ENCODE measurements at regions not wholly inside any gene's neighbourhood (a gene's known extent, or its start where the extent isn't known, plus 50 kb on each side); places are given as distances from the start of the nearest gene placed in this dataset.
"Not testable (repeated sequence)": the region's sequence is repeated elsewhere in the genome, so short reads cannot be mapped to it uniquely, and the experiment has no call there.

DNA sequence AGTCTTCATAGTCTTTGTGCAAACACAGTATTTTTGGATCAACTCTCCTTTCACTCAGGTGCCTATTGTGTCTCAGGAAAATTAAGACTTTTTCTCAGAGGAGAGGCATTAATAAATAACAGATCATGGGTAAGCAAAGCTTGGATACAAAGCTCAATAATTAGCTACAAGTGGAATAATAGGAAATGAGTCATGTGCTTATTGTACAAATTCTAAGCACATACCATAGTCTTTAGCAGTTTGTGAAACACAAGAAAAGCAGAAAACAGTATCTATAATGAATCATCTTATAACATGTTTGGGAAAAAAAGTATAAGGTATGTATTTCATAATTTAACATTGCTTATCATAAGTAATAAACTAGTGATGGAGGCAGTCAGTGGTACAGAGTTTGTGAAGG lies 477.0 kb downstream of the CDH10 start:
- no peak overlapping the region for H3K4me3 Mint-ChIP-seq
- no peaks in the 10 kb centered on the region for H3K36me3 Mint-ChIP-seq (ENCODE audit: low read depth)
- no peaks in the 10 kb centered on the region for H3K4me1 Mint-ChIP-seq (ENCODE audit: low read depth)
- H3K27ac Mint-ChIP-seq, result no peak overlapping the region
- H3K27me3 Mint-ChIP-seq (ENCODE audit: low read depth), result no peaks in the 10 kb centered on the region
- peaks cover 26% of the 10 kb centered on the region for H3K9me3 Mint-ChIP-seq

DNA sequence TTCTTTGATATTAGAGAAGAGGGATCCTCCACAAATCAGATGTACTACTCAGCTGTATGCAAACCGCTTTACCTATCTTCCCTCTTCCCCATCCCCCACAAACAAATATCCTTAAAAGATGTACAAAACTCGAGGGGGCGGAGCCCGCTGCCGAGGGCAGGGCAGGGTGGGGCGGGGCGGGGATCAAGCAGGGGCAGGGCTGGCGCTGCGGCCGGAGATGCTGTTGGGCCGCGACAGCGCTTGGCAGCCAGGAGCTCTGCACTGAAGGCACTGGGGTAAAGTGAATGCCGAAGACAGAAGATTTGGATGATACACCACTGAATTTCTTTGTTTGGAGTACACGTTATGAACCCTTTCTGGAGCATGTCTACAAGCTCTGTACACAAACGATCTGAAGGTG lies 474.8 kb downstream of the CDH10 start:
- H3K27me3 Mint-ChIP-seq (ENCODE audit: low read depth), result no peaks in the 10 kb centered on the region
- H3K27ac Mint-ChIP-seq, result no peak overlapping the region
- peaks cover 21% of the 10 kb centered on the region for H3K9me3 Mint-ChIP-seq
- H3K4me3 Mint-ChIP-seq, result no peak overlapping the region
- no peaks in the 10 kb centered on the region for H3K4me1 Mint-ChIP-seq (ENCODE audit: low read depth)
- no peaks in the 10 kb centered on the region for H3K36me3 Mint-ChIP-seq (ENCODE audit: low read depth)

- peaks cover 21% of the 10 kb centered on the region for H3K9me3 Mint-ChIP-seq
- not testable (repeated sequence) for H3K27ac Mint-ChIP-seq; H3K4me1 Mint-ChIP-seq (ENCODE audit: low read depth); H3K27me3 Mint-ChIP-seq (ENCODE audit: low read depth); H3K4me3 Mint-ChIP-seq; H3K36me3 Mint-ChIP-seq (ENCODE audit: low read depth)
These were observed 473.8 kb downstream of the CDH10 start for GRCh38 chr5:24170930-24171329.

DNA sequence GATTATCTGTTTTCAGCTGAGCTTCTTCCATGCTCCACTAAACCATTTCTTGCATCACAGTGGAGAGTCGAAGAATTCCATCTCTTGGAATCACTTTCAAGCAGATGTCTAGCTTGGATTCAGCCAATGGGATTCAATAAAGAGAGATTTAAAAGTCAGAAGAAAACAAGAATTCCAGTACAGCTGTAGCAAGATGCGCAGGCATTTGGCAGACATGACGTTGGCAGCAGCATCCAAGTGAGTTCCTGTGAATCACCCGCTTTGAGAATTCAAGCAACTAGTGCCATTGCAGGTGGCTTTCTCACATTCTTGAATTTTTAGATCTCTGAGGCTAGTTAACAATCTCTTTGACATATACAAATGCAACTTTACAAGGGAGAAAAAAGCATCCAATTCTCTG lies 467.0 kb downstream of the CDH10 start:
- no peaks in the 10 kb centered on the region for H3K4me1 Mint-ChIP-seq (ENCODE audit: low read depth)
- H3K4me3 Mint-ChIP-seq, result no peak overlapping the region
- H3K36me3 Mint-ChIP-seq (ENCODE audit: low read depth), result no peaks in the 10 kb centered on the region
- no peak overlapping the region for H3K27ac Mint-ChIP-seq
- no peaks in the 10 kb centered on the region for H3K27me3 Mint-ChIP-seq (ENCODE audit: low read depth)
- H3K9me3 Mint-ChIP-seq, result no peaks in the 10 kb centered on the region

DNA sequence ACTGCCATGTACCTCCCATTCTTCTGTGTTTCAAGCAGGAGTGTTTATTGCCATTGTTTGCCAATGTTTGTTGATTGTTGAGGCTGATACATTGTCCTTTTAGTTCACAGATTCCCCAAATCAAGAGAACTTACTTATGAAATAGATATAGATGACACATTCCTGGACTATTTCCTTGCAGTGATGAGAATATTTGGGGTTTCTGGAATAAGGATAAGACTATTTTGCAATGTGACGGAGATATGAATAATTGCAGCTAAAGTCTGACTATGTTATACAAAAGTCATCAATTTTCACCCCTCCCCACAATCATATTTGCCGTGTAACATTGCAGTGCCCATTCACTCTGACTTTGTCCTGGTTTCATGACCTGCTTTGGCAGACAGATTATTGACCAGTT lies 460.8 kb downstream of the CDH10 start:
- Mint-ChIP-seq H3K27ac (no peak overlapping the region), H3K4me3 (no peak overlapping the region), H3K27me3 (ENCODE audit: low read depth) (no peaks in the 10 kb centered on the region), H3K9me3 (peaks cover 8% of the 10 kb centered on the region), H3K4me1 (ENCODE audit: low read depth) (no peaks in the 10 kb centered on the region), H3K36me3 (ENCODE audit: low read depth) (no peaks in the 10 kb centered on the region)

DNA sequence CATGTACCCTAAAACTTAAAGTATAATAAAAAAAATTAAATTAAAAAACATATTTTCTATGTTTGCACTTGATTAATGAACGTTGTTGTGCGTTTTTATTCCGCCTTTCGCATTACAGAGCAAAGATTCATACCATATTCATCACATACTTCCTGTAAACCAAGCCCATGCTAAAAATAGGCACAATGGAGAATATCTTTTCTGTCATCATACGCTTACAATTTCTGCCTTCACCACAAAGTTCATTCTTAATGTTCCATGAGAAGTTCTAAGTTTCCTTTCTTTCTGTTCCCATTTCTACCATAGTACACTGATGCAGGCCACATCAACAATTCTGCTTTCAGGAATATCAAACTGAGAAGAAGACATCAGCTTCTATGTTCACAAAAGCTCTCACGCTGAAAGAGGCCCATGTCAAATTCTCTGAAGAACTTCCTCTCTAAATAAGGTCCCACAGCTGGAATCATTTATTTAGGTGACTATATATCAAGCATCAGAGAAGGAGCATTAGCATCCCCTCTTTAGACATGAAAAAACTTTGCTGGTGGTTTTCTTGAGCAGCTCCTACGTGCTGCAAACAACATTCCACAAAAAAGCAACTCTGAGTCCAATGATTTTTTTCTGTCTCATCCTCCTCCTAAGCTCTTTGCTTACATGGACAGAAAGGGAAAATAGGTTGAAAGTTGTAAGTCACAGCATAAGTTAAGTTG lies 456.4 kb downstream of the CDH10 start:
- Mint-ChIP-seq H3K4me1 (ENCODE audit: low read depth) (no peaks in the 10 kb centered on the region), H3K27me3 (ENCODE audit: low read depth) (no peaks in the 10 kb centered on the region), H3K36me3 (ENCODE audit: low read depth) (no peaks in the 10 kb centered on the region), H3K9me3 (peaks cover 16% of the 10 kb centered on the region), H3K4me3 (no peak overlapping the region), H3K27ac (no peak overlapping the region)

- no peak overlapping the region for H3K4me3 Mint-ChIP-seq
- H3K36me3 Mint-ChIP-seq (ENCODE audit: low read depth), result no peaks in the 10 kb centered on the region
- no peaks in the 10 kb centered on the region for H3K27me3 Mint-ChIP-seq (ENCODE audit: low read depth)
- peaks cover 19% of the 10 kb centered on the region for H3K9me3 Mint-ChIP-seq
- H3K4me1 Mint-ChIP-seq (ENCODE audit: low read depth), result no peaks in the 10 kb centered on the region
- no peak overlapping the region for H3K27ac Mint-ChIP-seq
These were observed 448.0 kb downstream of the CDH10 start for GRCh38 chr5:24196789-24197188.

GRCh38 chr5:24208686-24209106 lies 436.1 kb downstream of the CDH10 start:
- H3K4me3 Mint-ChIP-seq, result no peak overlapping the region
- H3K27me3 Mint-ChIP-seq (ENCODE audit: low read depth), result no peaks in the 10 kb centered on the region
- no peak overlapping the region for H3K27ac Mint-ChIP-seq
- H3K4me1 Mint-ChIP-seq (ENCODE audit: low read depth), result no peaks in the 10 kb centered on the region
- H3K36me3 Mint-ChIP-seq (ENCODE audit: low read depth), result no peaks in the 10 kb centered on the region
- peaks cover 33% of the 10 kb centered on the region for H3K9me3 Mint-ChIP-seq

DNA sequence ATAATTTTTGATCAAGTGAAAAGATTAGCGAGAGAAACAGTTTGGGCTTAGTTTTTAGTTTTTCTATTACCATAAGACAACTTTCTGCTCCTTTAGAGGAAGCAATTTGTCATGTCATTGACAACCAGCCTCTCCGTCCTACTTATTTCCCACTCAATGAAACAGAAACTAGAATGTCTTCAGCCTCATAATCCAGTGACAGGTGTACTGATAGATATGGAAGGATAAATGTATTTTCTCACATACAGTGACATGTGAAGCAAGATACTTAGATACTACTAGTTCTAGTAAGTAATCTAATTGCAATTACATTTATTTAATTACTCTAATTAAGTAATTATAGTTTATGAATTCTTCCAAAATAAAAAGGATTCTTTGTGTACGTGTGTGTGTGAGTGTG lies 429.7 kb downstream of the CDH10 start:
- H3K36me3 Mint-ChIP-seq (ENCODE audit: low read depth), result no peaks in the 10 kb centered on the region
- H3K4me1 Mint-ChIP-seq (ENCODE audit: low read depth), result no peaks in the 10 kb centered on the region
- no peak overlapping the region for H3K27ac Mint-ChIP-seq
- no peaks in the 10 kb centered on the region for H3K27me3 Mint-ChIP-seq (ENCODE audit: low read depth)
- no peak overlapping the region for H3K4me3 Mint-ChIP-seq
- H3K9me3 Mint-ChIP-seq, result peaks cover 11% of the 10 kb centered on the region

GRCh38 chr5:24222876-24223275 lies 421.9 kb downstream of the CDH10 start:
- Mint-ChIP-seq H3K36me3 (ENCODE audit: low read depth) (no peaks in the 10 kb centered on the region), H3K4me1 (ENCODE audit: low read depth) (no peaks in the 10 kb centered on the region), H3K9me3 (peaks cover 42% of the 10 kb centered on the region), H3K27ac (no peak overlapping the region), H3K27me3 (ENCODE audit: low read depth) (no peaks in the 10 kb centered on the region), H3K4me3 (no peak overlapping the region)

DNA sequence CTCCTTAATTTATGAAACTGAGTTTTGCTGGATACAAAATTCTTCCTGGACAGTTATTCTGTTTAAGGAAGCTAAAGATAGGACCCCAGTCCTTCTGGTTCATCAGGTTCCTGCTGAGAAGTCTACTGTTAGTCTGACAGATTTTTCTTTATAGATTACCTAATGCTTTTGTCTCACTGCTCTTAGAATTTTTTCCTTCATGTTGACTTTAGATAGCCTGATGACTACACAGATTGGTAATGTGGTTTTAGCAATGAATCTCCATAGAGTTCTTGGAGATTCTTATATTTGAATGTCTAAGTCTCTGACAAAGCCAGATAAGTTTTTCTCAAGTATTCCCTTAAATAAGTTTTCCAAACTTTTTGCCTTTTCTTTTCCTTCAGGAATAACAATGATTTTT lies 419.7 kb downstream of the CDH10 start:
- H3K36me3 Mint-ChIP-seq (ENCODE audit: low read depth), result no peaks in the 10 kb centered on the region
- H3K27ac Mint-ChIP-seq, result no peak overlapping the region
- no peaks in the 10 kb centered on the region for H3K4me1 Mint-ChIP-seq (ENCODE audit: low read depth)
- no peaks in the 10 kb centered on the region for H3K27me3 Mint-ChIP-seq (ENCODE audit: low read depth)
- H3K9me3 Mint-ChIP-seq, result peaks cover 40% of the 10 kb centered on the region
- no peak overlapping the region for H3K4me3 Mint-ChIP-seq

GRCh38 chr5:24226479-24226878 lies 418.3 kb downstream of the CDH10 start:
- H3K9me3 Mint-ChIP-seq, result peaks cover 32% of the 10 kb centered on the region

DNA sequence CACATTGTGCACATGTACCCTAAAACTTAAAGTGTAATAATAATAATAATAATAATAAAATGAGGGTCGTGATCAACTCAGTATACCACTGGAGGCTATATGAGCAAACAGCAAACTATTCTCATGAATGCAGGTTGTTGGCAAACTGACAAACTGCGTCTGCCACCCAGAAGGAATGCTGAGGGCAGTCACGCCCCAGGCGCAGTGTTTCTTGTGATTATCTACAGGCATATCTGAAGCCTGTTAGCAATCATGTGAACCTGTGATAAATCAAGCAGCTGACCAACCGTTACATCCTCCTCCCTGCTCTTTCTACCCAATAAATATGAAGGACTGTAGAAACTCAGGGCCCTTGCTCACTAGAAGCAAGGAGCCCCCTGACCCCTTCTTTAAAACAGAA lies 416.9 kb downstream of the CDH10 start:
- H3K27ac Mint-ChIP-seq; H3K27me3 Mint-ChIP-seq (ENCODE audit: low read depth); H3K4me3 Mint-ChIP-seq; H3K4me1 Mint-ChIP-seq (ENCODE audit: low read depth); H3K36me3 Mint-ChIP-seq (ENCODE audit: low read depth): not testable (repeated sequence)
- peaks cover 35% of the 10 kb centered on the region for H3K9me3 Mint-ChIP-seq

More at GRCh38 chr5:24226479-24226878, 418.3 kb downstream of the CDH10 start:
- Mint-ChIP-seq H3K27ac (no peak overlapping the region), H3K4me1 (ENCODE audit: low read depth) (no peaks in the 10 kb centered on the region), H3K36me3 (ENCODE audit: low read depth) (no peaks in the 10 kb centered on the region), H3K4me3 (no peak overlapping the region), H3K27me3 (ENCODE audit: low read depth) (no peaks in the 10 kb centered on the region)

GRCh38 chr5:24232041-24232440 lies 412.7 kb downstream of the CDH10 start:
- Mint-ChIP-seq H3K36me3 (ENCODE audit: low read depth) (no peaks in the 10 kb centered on the region), H3K9me3 (peaks cover 16% of the 10 kb centered on the region), H3K4me3 (no peak overlapping the region), H3K4me1 (ENCODE audit: low read depth) (no peaks in the 10 kb centered on the region), H3K27me3 (ENCODE audit: low read depth) (no peaks in the 10 kb centered on the region), H3K27ac (no peak overlapping the region)

DNA sequence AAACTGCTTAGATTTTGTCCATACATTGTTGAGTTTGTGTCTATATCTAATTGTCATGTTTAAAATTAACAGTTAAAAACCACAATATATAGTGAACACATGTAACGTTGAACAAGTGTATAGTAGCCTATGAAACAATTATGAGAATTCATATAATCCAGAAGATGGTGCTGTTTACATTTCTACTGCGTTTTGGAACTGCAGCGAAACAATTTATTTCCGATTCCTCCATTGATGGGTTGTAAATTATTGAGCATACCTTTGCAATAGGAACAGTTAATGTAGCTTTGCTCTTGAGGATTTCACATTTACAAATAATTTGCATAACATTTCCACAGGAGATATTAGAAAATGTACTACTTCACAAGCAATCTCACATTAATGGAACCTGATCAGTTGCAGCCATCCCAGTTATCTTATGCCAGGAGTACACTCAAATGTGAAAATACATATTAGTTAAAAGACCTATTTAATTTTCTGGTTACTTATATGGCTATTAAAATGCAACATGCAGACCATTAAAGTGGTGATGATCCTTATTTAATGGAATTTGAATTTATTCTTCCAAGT lies 411.8 kb downstream of the CDH10 start:
- no peaks in the 10 kb centered on the region for H3K36me3 Mint-ChIP-seq (ENCODE audit: low read depth)
- no peaks in the 10 kb centered on the region for H3K27me3 Mint-ChIP-seq (ENCODE audit: low read depth)
- no peak overlapping the region for H3K4me3 Mint-ChIP-seq
- H3K9me3 Mint-ChIP-seq, result peaks cover 15% of the 10 kb centered on the region
- no peak overlapping the region for H3K27ac Mint-ChIP-seq
- no peaks in the 10 kb centered on the region for H3K4me1 Mint-ChIP-seq (ENCODE audit: low read depth)
